AG10803 (cell line): ENCODE measurements at regions not wholly inside any gene's neighbourhood (a gene's known extent, or its start where the extent isn't known, plus 50 kb on each side); places are given as distances from the start of the nearest gene placed in this dataset.

Experiments
- DNase-seq: peaks from one replicate; pipeline ENCODE4 v3.0.0; 2010; ENCODE audit warnings: low read depth
- H3K4me3 ChIP-seq: 2 replicates; pipeline ENCODE4 v1.5.1; 2011; ENCODE audit warnings: mild to moderate bottlenecking, low read length, control low read depth
- TF ChIP-seq, protein P1 (sequence below): conservative IDR thresholded peaks from 2 replicates; pipeline ENCODE4 v1.5.1; 2011; ENCODE audit warnings: mild to moderate bottlenecking, low read length, control low read depth, inconsistent platforms

DNA sequence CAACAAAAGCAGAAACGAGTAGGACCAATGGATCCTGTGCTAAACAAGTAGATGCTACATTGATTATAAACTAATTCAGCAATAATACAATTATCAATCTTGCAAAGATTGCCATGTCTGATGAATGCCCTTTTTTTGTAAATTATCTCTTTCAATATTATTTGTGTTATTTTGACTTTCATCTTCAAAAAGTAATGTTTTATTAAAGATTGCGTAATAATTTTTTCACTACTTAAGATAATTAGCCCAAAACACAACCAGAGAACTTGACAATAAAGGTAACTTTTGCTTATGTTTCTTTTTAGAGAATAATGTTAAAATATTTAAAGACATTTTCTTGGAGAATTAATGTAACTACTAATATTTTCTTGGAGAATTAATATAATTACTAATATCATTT is 553.8 kb upstream of the VSTM2A start:
- no peak for DNase-seq
- no peak overlapping the region for H3K4me3 ChIP-seq
- TF ChIP-seq, protein P1, sequence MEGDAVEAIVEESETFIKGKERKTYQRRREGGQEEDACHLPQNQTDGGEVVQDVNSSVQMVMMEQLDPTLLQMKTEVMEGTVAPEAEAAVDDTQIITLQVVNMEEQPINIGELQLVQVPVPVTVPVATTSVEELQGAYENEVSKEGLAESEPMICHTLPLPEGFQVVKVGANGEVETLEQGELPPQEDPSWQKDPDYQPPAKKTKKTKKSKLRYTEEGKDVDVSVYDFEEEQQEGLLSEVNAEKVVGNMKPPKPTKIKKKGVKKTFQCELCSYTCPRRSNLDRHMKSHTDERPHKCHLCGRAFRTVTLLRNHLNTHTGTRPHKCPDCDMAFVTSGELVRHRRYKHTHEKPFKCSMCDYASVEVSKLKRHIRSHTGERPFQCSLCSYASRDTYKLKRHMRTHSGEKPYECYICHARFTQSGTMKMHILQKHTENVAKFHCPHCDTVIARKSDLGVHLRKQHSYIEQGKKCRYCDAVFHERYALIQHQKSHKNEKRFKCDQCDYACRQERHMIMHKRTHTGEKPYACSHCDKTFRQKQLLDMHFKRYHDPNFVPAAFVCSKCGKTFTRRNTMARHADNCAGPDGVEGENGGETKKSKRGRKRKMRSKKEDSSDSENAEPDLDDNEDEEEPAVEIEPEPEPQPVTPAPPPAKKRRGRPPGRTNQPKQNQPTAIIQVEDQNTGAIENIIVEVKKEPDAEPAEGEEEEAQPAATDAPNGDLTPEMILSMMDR = no peak

DNA sequence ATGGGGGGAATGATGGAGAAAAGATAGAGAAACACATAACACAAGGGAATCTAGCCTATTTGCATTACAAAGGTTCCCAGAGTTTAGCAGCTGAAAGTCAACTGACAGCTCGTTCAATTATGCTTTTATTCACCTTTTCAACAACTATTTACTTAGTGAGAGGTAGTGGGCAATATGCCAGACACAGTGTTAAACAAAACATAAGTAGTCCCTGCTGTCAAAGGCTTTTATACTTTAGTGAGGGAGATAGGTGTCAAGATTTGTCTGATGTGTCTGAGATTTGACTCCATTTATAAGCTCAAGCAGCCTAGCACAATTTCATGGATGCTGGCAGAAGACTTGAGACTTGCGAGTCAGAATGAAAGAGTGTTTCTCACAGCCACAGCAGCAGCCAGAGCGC is 549.0 kb upstream of the VSTM2A start:
- TF ChIP-seq, protein P1 = no peak
- H3K4me3 ChIP-seq = no peak overlapping the region
- no peak for DNase-seq

DNA sequence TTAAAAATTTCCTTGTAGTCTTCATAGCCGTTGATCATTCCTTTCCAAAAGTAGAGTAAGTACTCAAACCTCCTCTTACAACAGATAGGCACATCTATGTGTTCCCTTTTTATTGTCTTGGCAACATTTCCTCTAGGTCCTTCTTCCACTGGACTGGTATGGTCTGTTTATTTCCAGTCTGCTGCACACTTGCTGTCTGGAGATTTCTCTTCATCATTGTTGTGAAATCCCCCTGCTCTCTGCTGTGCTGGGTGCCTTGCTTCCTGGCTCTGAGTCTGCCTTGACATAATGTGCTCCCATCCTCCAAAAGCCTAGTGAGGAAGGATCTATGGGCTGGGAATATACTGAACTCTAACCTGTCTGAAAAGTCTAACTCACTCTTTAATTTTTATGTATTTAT is 545.3 kb upstream of the VSTM2A start:
- no peak overlapping the region for H3K4me3 ChIP-seq
- TF ChIP-seq, protein P1 = no peak
- DNase-seq = no peak

DNA sequence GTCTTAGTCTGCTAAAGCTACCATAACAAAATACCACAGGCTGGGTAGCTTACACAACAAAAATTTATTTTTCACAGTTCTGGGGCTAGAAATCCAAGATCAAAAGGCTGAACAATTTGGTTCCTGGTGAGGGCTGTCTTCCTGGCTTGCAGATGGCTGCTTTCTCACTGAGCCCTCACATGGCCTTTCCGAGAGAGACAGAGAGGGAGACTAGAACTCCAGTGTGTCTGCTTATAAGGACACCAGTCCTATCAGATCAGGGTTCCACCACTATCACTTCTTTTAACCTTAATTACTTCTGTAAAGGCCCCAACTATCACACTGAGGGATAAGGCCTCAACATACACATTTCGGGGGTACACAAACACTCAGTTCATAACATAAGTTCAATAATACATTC is 527.4 kb upstream of the VSTM2A start:
- no peak overlapping the region for H3K4me3 ChIP-seq
- TF ChIP-seq, protein P1 = no peak

DNA sequence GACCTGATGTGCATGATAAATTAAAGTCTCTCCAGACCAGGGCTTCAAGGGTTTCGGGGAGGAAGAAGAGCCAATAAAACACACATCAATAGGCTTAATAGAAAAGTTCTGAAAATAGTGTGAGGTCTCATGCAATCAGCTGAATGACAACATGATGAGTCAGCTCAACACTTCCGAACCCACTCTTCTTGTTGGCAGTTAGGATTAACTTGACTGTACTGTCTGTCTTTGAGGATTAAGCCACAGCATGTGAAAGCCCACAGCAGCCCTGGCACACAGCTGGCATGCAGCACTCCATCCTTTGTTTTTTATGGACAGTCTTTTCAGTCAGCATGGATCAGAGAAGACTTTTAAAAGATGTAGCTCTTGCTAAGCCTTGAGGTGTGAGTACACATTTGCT is 526.9 kb upstream of the VSTM2A start:
- TF ChIP-seq, protein P1 = no peak
- no peak overlapping the region for H3K4me3 ChIP-seq
- no peak for DNase-seq

More for the DNA sequence above, 527.4 kb upstream of the VSTM2A start:
- DNase-seq = no peak

DNA sequence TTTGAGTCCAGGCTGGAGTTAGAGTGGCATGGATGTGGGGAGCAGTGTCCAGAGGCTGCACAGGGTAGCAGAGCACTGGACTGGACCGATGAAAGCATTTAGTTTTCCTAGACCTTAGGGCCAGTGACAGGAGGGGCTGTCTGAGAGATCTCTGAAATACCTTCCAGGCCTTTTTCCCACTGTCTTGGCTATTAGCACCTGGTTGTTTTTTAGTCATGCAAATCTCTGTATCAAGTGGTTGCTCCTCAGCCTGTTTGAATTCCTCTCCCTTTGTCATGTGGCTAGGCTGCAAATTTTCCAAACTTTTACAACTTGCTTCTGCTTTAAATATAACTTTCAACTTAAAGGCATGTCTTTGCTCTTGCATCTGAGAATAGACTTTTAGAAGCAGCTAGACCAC is 504.3 kb upstream of the VSTM2A start:
- no peak for DNase-seq
- TF ChIP-seq, protein P1 = no peak
- H3K4me3 ChIP-seq = no peak overlapping the region

DNA sequence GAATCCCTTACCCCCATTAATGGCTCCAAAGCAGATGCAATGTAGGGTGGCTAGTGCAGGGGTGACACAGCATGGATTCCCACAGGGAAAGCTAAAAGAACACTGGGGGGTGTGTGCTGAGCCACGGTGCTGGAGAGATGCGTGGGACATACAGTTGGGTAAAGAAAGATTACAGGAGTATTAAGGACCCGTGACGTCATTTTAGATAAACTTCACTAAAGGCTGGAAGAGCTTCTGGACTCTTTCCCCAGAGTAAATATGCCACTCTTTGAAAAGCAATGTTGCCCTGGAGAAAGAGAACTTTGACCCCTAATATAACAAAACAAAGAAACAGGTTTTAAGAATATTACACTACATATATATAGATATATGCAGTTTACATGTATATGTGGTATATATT is 481.5 kb upstream of the VSTM2A start:
- no peak overlapping the region for H3K4me3 ChIP-seq
- TF ChIP-seq, protein P1 = no peak
- DNase-seq = no peak
